MCF 10A (cell line): ENCODE measurements at regions not wholly inside any gene's neighbourhood (a gene's known extent, or its start where the extent isn't known, plus 50 kb on each side); places are given as distances from the start of the nearest gene placed in this dataset.

ENCODE experiments used
- BruUV-seq: library from RNA; stranded (reverse); fragments of 400-500 nt; replicated peaks from 2 replicates; lab custom pipeline; 2021; lab: Mats Ljungman, UMichigan
- CTCF ChIA-PET: fragments of 300-600 bp; sonication (Branson Sonifier 250); formaldehyde crosslinking; extraction: SDS; loops from one replicate; lab custom pipeline; 2021; ENCODE audit warnings: antibody characterized with exemption, inconsistent platforms; lab: Yijun Ruan, JAX
- POLR2A ChIA-PET: fragments of 300-600, 350-650 bp; sonication (Branson Sonifier 250); formaldehyde crosslinking; extraction: SDS; loops from one replicate; lab custom pipeline; 2020; ENCODE audit warnings: antibody characterized with exemption, inconsistent platforms; lab: Yijun Ruan, JAX
- DNase-seq: peaks from one replicate; pipeline ENCODE4 v3.0.0-alpha.2; 2018; ENCODE audit not compliant: unreplicated experiment
- H3K27ac Mint-ChIP-seq: one replicate; pipeline ENCODE4 v1.8.0; 2022; ENCODE audit warnings: mild to moderate bottlenecking, low read depth, mixed read lengths; ENCODE audit not compliant: unreplicated experiment
- H3K27me3 Mint-ChIP-seq: one replicate; pipeline ENCODE4 v1.8.0; 2022; ENCODE audit warnings: mixed read lengths; ENCODE audit not compliant: insufficient read depth, unreplicated experiment
- H3K36me3 Mint-ChIP-seq: one replicate; pipeline ENCODE4 v1.8.0; 2022; ENCODE audit warnings: mild to moderate bottlenecking, moderate library complexity, mixed read lengths; ENCODE audit not compliant: insufficient read depth, unreplicated experiment
- H3K4me1 Mint-ChIP-seq: one replicate; pipeline ENCODE4 v1.8.0; 2022; ENCODE audit warnings: mixed read lengths; ENCODE audit not compliant: insufficient read depth, unreplicated experiment
- H3K4me3 Mint-ChIP-seq: one replicate; pipeline ENCODE4 v1.8.0; 2022; ENCODE audit warnings: mild to moderate bottlenecking, moderate library complexity, mixed read lengths; ENCODE audit not compliant: unreplicated experiment
- H3K9me3 Mint-ChIP-seq: one replicate; pipeline ENCODE4 v1.8.0; 2022; ENCODE audit warnings: mixed read lengths; ENCODE audit not compliant: unreplicated experiment
- CTCF ChIP-seq: fragments of 200-600 bp; IDR thresholded peaks from one replicate; pipeline ENCODE4 v1.8.0; 2022; ENCODE audit warnings: antibody characterized with exemption, mild to moderate bottlenecking; ENCODE audit not compliant: unreplicated experiment
- intact Hi-C: fragments of 100-400 bp; cut with micrococcal nuclease; formaldehyde crosslinking; loops from 2 replicates; pipeline ENCODE4 v1.14.1; 2022

DNA sequence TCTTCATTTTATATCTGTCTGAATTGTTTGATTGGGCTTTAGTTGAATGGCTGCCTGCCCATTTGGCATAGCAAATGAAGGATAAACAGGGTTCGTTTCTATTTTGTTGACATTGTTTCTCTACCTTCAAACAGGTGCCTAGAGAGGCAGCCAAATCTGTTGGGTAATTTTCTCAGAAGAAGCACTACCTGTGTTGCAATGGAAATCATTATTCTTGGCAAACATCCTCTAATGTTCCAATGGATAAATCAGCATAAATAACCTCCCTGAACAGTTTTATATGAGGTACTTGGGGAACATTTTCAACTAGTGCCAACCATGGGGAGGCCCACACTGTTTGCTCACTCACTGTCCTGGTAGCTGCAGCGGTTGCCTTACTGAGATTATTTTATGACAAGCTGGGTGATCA is 64.4 kb upstream of the PLPP4 start:
- BruUV-seq, result no TSS peak
- DNase-seq, result peak; percentile 72

GRCh38 chr10:120394446-120394845 is 62.6 kb upstream of the PLPP4 start:
- Mint-ChIP-seq H3K27ac (no peak overlapping the region), H3K36me3 (no peaks in the 10 kb centered on the region), H3K4me3 (no peak overlapping the region), H3K9me3 (no peaks in the 10 kb centered on the region), H3K27me3 (peaks cover 8% of the 10 kb centered on the region), H3K4me1 (peaks cover 34% of the 10 kb centered on the region)
- no TSS peak for BruUV-seq
- CTCF ChIA-PET, result no interaction called here
- peak; percentile 30 for DNase-seq
- TF ChIP-seq CTCF, result no peak
- POLR2A ChIA-PET, result no interaction called here
- intact Hi-C loops, result no loop called here

More for the DNA sequence above, 64.4 kb upstream of the PLPP4 start:
- intact Hi-C loops, result no loop called here
- TF ChIP-seq CTCF, result no peak
- Mint-ChIP-seq H3K9me3 (no peaks in the 10 kb centered on the region), H3K27me3 (peaks cover 12% of the 10 kb centered on the region), H3K27ac (no peak overlapping the region), H3K4me1 (peaks cover 35% of the 10 kb centered on the region), H3K4me3 (no peak overlapping the region), H3K36me3 (no peaks in the 10 kb centered on the region)
- POLR2A ChIA-PET, result interaction anchor here (0.6 to 2.1 kb wide), 2 partner anchors 19 to 477 kb away, joined by 3 to 7 read pairs; no protein-coding TSS in a partner anchor
- CTCF ChIA-PET, result interaction anchor here (0.6 kb wide), 1 partner anchor 950 kb away, joined by 3 read pairs; no protein-coding TSS in a partner anchor

- Mint-ChIP-seq H3K27ac (no peak overlapping the region), H3K36me3 (no peaks in the 10 kb centered on the region), H3K4me1 (peaks cover 34% of the 10 kb centered on the region), H3K4me3 (no peak overlapping the region), H3K27me3 (no peaks in the 10 kb centered on the region), H3K9me3 (no peaks in the 10 kb centered on the region)
- peak; percentile 40 for DNase-seq
- ChIA-PET POLR2A (interaction anchor here (0.6 to 1.2 kb wide), 3 partner anchors 9 to 1444 kb away, joined by 3 read pairs; no protein-coding TSS in a partner anchor), CTCF (interaction anchor here (0.6 kb wide), 1 partner anchor 14 kb away, joined by 3 read pairs; no protein-coding TSS in a partner anchor)
- BruUV-seq, result no TSS peak
- intact Hi-C loops, result no loop called here
- no peak for TF ChIP-seq CTCF
Measured at GRCh38 chr10:120396228-120396627, 60.8 kb upstream of the PLPP4 start.

DNA sequence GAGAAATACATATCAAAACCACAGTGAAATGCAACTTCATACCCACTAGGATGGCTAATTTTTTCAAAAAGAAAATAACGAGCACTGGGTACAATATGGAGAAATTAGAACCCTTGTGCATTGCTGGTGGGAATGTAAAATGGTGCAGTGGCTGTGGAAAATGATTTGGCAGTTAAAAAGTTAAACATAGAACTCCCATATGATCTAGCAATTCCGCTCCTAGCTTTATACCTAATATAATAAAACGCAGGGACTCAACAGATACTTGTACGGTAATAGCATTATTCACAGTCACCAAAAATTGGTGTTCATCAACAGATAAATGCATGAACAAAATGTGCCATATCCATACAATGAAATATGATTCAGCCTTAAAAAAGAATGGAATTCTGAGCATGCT is 58.8 kb upstream of the PLPP4 start:
- no peak overlapping the region for H3K4me3 Mint-ChIP-seq
- ChIA-PET POLR2A (no interaction called here), CTCF (interaction anchor here (0.6 kb wide), 1 partner anchor 21 kb away, joined by 3 read pairs; no protein-coding TSS in a partner anchor)
- TF ChIP-seq CTCF, result no peak
- no peaks in the 10 kb centered on the region for H3K27me3 Mint-ChIP-seq
- no peaks in the 10 kb centered on the region for H3K9me3 Mint-ChIP-seq
- peaks cover 37% of the 10 kb centered on the region for H3K4me1 Mint-ChIP-seq
- no peak for DNase-seq
- no peak overlapping the region for H3K27ac Mint-ChIP-seq
- no TSS peak for BruUV-seq
- intact Hi-C loops, result no loop called here
- no peaks in the 10 kb centered on the region for H3K36me3 Mint-ChIP-seq
